Uterus (tissue), 2 donors: ENCODE measurements at regions not wholly inside any gene's neighbourhood (a gene's known extent, or its start where the extent isn't known, plus 50 kb on each side); places are given as distances from the start of the nearest gene placed in this dataset.

Experiments used
- CTCF ChIP-seq, 4 experiments: fragments of 200-600 bp in 2 of 4; fragments of 450-650 bp in 2 of 4; sonication (generic) in 2 of 4; IDR thresholded peaks; one replicate each; pipeline ENCODE4 v1.5.1; 2016 to 2019; ENCODE audit warnings: antibody characterized with exemption in 4 of 4, mild to moderate bottlenecking in 2 of 4, moderate library complexity in 1 of 4
- POLR2A ChIP-seq, 2 donors: fragments of 450-650 bp; IDR thresholded peaks; one replicate each; pipeline ENCODE4 v1.6.1; 2016; ENCODE audit warnings: antibody characterized with exemption in 2 of 2, mild to moderate bottlenecking in 1 of 2, moderate library complexity in 1 of 2

GRCh38 chr14:26863736-26864135 lies 265.9 kb upstream of the NOVA1 start:
- TF ChIP-seq CTCF (IDR thresholded peaks at IDR 0.05): no peak
- TF ChIP-seq POLR2A (IDR thresholded peaks at IDR 0.05): no peak
